HEK293 (cell line): ENCODE measurements at regions not wholly inside any gene's neighbourhood (a gene's known extent, or its start where the extent isn't known, plus 50 kb on each side); places are given as distances from the start of the nearest gene placed in this dataset.
"Not testable (repeated sequence)": the region's sequence is repeated elsewhere in the genome, so short reads cannot be mapped to it uniquely, and the experiment has no call there.

Experiments used
- CTCF ChIA-PET: fragments of 350-600 bp; formaldehyde crosslinking; extraction: SDS; loops from one replicate; lab custom pipeline; 2021; ENCODE audit warnings: antibody characterized with exemption; lab: Yijun Ruan, JAX
- POLR2A ChIA-PET: fragments of 300-600 bp; formaldehyde crosslinking; extraction: SDS; loops from one replicate; lab custom pipeline; 2020; ENCODE audit warnings: antibody characterized with exemption, inconsistent platforms; lab: Yijun Ruan, JAX
- H3K27ac ChIP-seq: fragments of 200-500 bp; sonication (Bioruptor generic); 2 replicates; pipeline ENCODE4 v1.5.1; 2014; ENCODE audit warnings: low read depth, low read length, control low read depth, inconsistent platforms; ENCODE audit errors: extremely low read depth
- H3K36me3 ChIP-seq, 2 experiments: fragments of 200-500 bp in 1 of 2; sonication (Bioruptor generic) in 1 of 2; 1 replicate in 1 of 2; 2 replicates in 1 of 2; pipeline ENCODE4 v1.5.1; 2014 to 2017; ENCODE audit warnings: inconsistent platforms in 2 of 2, low read length in 2 of 2; ENCODE audit not compliant: control insufficient read depth in 2 of 2, insufficient read depth in 1 of 2
- H3K4me1 ChIP-seq: fragments of 200-500 bp; sonication (Bioruptor generic); 2 replicates; pipeline ENCODE4 v1.5.1; 2014; ENCODE audit warnings: mild to moderate bottlenecking, low read length, inconsistent platforms; ENCODE audit not compliant: control insufficient read depth, insufficient read depth
- H3K4me3 ChIP-seq: 2 replicates; pipeline ENCODE4 v1.5.1; 2011; ENCODE audit warnings: low read depth, mild to moderate bottlenecking, control low read depth, low read length, moderate library complexity
- H3K9me3 ChIP-seq: fragments of 200-500 bp; sonication (Bioruptor generic); 2 replicates; pipeline ENCODE4 v1.5.1; 2014; ENCODE audit warnings: low read depth, low read length, inconsistent platforms; ENCODE audit not compliant: control insufficient read depth, insufficient read depth
- GFI1B ChIP-seq: fragments of 450-650 bp; formaldehyde crosslinking; IDR thresholded peaks from 2 replicates; pipeline ENCODE4 v1.5.1; 2016; ENCODE audit warnings: missing biosample characterization, missing genetic modification characterization
- INSM2 ChIP-seq: fragments of 450-650 bp; formaldehyde crosslinking; IDR thresholded peaks from 2 replicates; pipeline ENCODE4 v1.5.1; 2016; ENCODE audit warnings: missing biosample characterization, missing genetic modification characterization
- KLF8 ChIP-seq: fragments of 450-650 bp; formaldehyde crosslinking; IDR thresholded peaks from 2 replicates; pipeline ENCODE4 v1.5.1; 2016; ENCODE audit warnings: missing biosample characterization, missing genetic modification characterization
- OSR2 ChIP-seq: fragments of 450-650 bp; formaldehyde crosslinking; IDR thresholded peaks from 2 replicates; pipeline ENCODE4 v1.5.1; 2016; ENCODE audit warnings: missing biosample characterization, missing genetic modification characterization
- PATZ1 ChIP-seq: fragments of 450-650 bp; formaldehyde crosslinking; IDR thresholded peaks from 2 replicates; pipeline ENCODE4 v1.5.1; 2016; ENCODE audit warnings: missing biosample characterization, missing genetic modification characterization
- RBAK ChIP-seq: fragments of 450-650 bp; formaldehyde crosslinking; IDR thresholded peaks from 2 replicates; pipeline ENCODE4 v1.5.1; 2016; ENCODE audit warnings: missing biosample characterization, missing genetic modification characterization
- SP2 ChIP-seq: fragments of 450-650 bp; formaldehyde crosslinking; IDR thresholded peaks from 2 replicates; pipeline ENCODE4 v1.5.1; 2016; ENCODE audit warnings: missing biosample characterization, missing genetic modification characterization
- ZBTB7A ChIP-seq: fragments of 450-650 bp; formaldehyde crosslinking; IDR thresholded peaks from 2 replicates; pipeline ENCODE4 v1.5.1; 2016; ENCODE audit warnings: low read depth, missing biosample characterization, missing genetic modification characterization
- ZEB2 ChIP-seq: fragments of 450-650 bp; formaldehyde crosslinking; IDR thresholded peaks from 2 replicates; pipeline ENCODE4 v1.5.1; 2016; ENCODE audit warnings: missing biosample characterization, missing genetic modification characterization
- ZNF121 ChIP-seq: fragments of 450-650 bp; formaldehyde crosslinking; IDR thresholded peaks from 2 replicates; pipeline ENCODE4 v1.5.1; 2016; ENCODE audit warnings: missing biosample characterization, missing genetic modification characterization
- ZNF132 ChIP-seq: fragments of 450-650 bp; formaldehyde crosslinking; IDR thresholded peaks from 2 replicates; pipeline ENCODE4 v1.5.1; 2017; ENCODE audit warnings: missing biosample characterization, missing genetic modification characterization, borderline replicate concordance
- ZNF248 ChIP-seq: fragments of 450-650 bp; formaldehyde crosslinking; IDR thresholded peaks from 2 replicates; pipeline ENCODE4 v1.5.1; 2017; ENCODE audit warnings: missing biosample characterization, missing genetic modification characterization
- ZNF341 ChIP-seq: fragments of 450-650 bp; formaldehyde crosslinking; IDR thresholded peaks from 2 replicates; pipeline ENCODE4; 2016; ENCODE audit warnings: low read depth, missing biosample characterization, missing genetic modification characterization
- ZNF433 ChIP-seq: fragments of 450-650 bp; formaldehyde crosslinking; IDR thresholded peaks from 2 replicates; pipeline ENCODE4 v1.5.1; 2016; ENCODE audit warnings: missing biosample characterization, missing genetic modification characterization, low read depth
- ZNF654 ChIP-seq: fragments of 450-650 bp; formaldehyde crosslinking; IDR thresholded peaks from 2 replicates; pipeline ENCODE4 v1.5.1; 2016; ENCODE audit warnings: low read depth, missing biosample characterization, missing genetic modification characterization
- ZNF704 ChIP-seq: fragments of 450-650 bp; formaldehyde crosslinking; IDR thresholded peaks from 2 replicates; pipeline ENCODE4 v1.5.1; 2016; ENCODE audit warnings: missing biosample characterization, missing genetic modification characterization
- ZNF792 ChIP-seq: fragments of 450-650 bp; formaldehyde crosslinking; IDR thresholded peaks from 2 replicates; pipeline ENCODE4 v1.5.1; 2016; ENCODE audit warnings: missing biosample characterization, missing genetic modification characterization
- ZXDB ChIP-seq: fragments of 450-650 bp; formaldehyde crosslinking; IDR thresholded peaks from 2 replicates; pipeline ENCODE4 v1.5.1; 2016; ENCODE audit warnings: missing biosample characterization, missing genetic modification characterization
- TF ChIP-seq, protein P1 (sequence below): fragments of 450-650 bp; formaldehyde crosslinking; optimal IDR thresholded peaks from 2 replicates; pipeline ENCODE3; 2016; ENCODE audit warnings: missing biosample characterization, mild to moderate bottlenecking, missing genetic modification characterization
- TF ChIP-seq, protein P2 (sequence below): sonication (generic); formaldehyde crosslinking; IDR thresholded peaks from 2 replicates; pipeline ENCODE4 v1.8.1; 2022; ENCODE audit warnings: mild to moderate bottlenecking, moderate library complexity, missing genetic modification reagents

DNA sequence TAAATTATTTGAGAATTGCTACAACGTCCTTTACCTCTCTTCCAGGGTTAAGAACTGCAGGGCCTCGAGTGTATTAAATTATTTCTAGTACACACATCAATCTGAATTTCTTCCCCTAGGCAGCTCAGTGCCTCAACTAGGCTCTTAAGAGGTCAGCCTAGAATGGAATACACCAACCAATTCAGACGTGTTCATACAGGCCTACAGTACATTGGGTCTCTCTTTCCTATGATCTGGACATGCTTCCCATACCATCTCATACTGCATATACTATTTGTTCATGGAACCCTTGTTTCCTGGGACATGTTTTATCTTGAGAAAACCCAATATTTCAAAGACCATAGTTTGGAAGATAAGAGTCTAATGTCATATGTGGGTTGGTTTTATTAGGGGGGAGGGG, 434.1 kb upstream of the WWC1 start:
- Histone ChIP-seq H3K36me3 (no peaks in the 10 kb centered on the region), H3K9me3 (no peaks in the 10 kb centered on the region), H3K4me1 (no peaks in the 10 kb centered on the region), H3K4me3 (no peak overlapping the region), H3K27ac (no peak overlapping the region)
- POLR2A ChIA-PET: no interaction called here
- TF ChIP-seq SP2 (tag by site-specific recombination) (no peak), PATZ1 (tag by site-specific recombination) (no peak), ZNF248 (no peak), ZBTB7A (no peak), RBAK (tag by site-specific recombination) (no peak), INSM2 (tag by site-specific recombination) (no peak), ZXDB (no peak), GFI1B (tag by site-specific recombination) (no peak), ZNF654 (no peak), KLF8 (tag by site-specific recombination) (no peak), OSR2 (tag by site-specific recombination) (no peak), ZEB2 (tag by site-specific recombination) (no peak), ZNF341 (no peak), ZNF132 (tag by site-specific recombination) (no peak), ZNF704 (tag by site-specific recombination) (no peak), ZNF433 (tag by site-specific recombination) (no peak), ZNF792 (tag by site-specific recombination) (no peak), ZNF121 (tag by site-specific recombination) (no peak)
- TF ChIP-seq, protein P1, sequence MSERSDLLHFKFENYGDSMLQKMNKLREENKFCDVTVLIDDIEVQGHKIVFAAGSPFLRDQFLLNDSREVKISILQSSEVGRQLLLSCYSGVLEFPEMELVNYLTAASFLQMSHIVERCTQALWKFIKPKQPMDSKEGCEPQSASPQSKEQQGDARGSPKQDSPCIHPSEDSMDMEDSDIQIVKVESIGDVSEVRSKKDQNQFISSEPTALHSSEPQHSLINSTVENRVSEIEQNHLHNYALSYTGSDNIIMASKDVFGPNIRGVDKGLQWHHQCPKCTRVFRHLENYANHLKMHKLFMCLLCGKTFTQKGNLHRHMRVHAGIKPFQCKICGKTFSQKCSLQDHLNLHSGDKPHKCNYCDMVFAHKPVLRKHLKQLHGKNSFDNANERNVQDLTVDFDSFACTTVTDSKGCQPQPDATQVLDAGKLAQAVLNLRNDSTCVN (tag by site-specific recombination): no peak
- TF ChIP-seq, protein P2, sequence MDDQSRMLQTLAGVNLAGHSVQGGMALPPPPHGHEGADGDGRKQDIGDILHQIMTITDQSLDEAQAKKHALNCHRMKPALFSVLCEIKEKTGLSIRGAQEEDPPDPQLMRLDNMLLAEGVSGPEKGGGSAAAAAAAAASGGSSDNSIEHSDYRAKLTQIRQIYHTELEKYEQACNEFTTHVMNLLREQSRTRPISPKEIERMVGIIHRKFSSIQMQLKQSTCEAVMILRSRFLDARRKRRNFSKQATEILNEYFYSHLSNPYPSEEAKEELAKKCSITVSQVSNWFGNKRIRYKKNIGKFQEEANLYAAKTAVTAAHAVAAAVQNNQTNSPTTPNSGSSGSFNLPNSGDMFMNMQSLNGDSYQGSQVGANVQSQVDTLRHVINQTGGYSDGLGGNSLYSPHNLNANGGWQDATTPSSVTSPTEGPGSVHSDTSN (CRISPR knock-in tag): no peak
- TF ChIP-seq, all 188 proteins: peak for 0
- CTCF ChIA-PET: no interaction called here

DNA sequence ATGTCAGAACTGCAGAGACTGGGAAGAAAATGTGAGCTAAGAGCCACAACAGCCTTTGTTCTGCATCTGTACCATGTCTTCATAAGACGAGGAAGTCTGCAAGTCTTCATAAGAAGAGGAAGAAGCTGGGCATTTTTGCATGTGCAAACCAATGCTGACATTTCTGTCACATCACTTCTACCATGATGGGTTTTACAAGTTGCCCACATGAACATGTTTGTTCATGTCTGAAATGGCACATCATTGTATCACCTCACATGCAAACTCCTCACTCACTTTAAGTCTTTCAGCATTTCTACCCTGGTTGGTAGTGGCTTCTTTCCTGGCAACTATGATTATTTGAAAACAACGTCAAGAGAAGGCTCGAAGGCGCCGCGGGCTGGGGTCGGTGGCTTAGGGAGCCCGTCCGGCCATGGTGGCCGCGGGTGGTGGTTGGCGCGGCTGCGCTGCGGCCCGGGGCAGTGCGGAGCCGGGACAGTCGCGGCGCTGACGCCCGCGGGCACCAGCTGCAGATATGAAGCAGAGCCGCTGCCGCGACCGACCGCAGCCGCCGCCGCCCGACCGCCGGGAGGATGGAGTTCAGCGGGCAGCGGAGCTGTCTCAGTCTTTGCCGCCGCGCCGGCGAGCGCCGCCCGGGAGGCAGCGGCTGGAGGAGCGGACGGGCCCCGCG, 433.1 kb upstream of the WWC1 start:
- CTCF ChIA-PET, POLR2A ChIA-PET: not testable (repeated sequence)

More for the DNA sequence above, 433.1 kb upstream of the WWC1 start:
- not testable (repeated sequence) for H3K9me3 ChIP-seq, H3K36me3 ChIP-seq, H3K4me1 ChIP-seq, H3K4me3 ChIP-seq, H3K27ac ChIP-seq
